Head of caudate nucleus (tissue), 42 donors: ENCODE measurements at regions not wholly inside any gene's neighbourhood (a gene's known extent, or its start where the extent isn't known, plus 50 kb on each side); places are given as distances from the start of the nearest gene placed in this dataset.
"Not testable (repeated sequence)": the region's sequence is repeated elsewhere in the genome, so short reads cannot be mapped to it uniquely, and the experiment has no call there.

ENCODE experiments used
- DNase-seq, 42 donors: peaks; one replicate each; pipeline versions ENCODE4 v3.0.0 to v3.0.0-alpha.2; 2020 to 2021; ENCODE audit warnings: mixed read lengths in 7 of 42
- intact Hi-C: fragments of 100-400 bp; cut with DNase I; formaldehyde crosslinking; loops from one replicate; pipeline ENCODE4 v1.15.0; 2022

GRCh38 chr6:80446454-80447045 is 340.1 kb downstream of the BCKDHB start:
- intact Hi-C loops = no loop called here
- DNase-seq = no peak

DNA sequence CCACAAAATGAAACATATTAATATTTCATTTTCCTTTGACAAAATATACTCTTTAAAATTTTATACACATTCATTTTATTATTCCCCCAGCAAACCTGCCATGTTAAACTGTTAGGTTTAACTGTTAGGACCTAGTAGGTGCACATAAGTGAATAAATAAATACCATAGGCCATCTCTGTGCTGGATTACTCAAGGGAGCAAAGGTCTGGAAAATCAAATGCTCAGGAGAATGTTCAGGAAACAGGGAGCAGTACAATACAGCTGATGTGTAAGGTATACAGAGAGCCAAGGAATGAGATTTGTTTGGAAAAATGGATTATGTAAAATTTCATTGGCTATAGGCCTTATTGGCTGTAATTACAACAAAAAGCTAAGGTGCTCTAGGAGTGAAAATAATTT is 339.3 kb downstream of the BCKDHB start:
- DNase-seq = no peak
- intact Hi-C loops = no loop called here

DNA sequence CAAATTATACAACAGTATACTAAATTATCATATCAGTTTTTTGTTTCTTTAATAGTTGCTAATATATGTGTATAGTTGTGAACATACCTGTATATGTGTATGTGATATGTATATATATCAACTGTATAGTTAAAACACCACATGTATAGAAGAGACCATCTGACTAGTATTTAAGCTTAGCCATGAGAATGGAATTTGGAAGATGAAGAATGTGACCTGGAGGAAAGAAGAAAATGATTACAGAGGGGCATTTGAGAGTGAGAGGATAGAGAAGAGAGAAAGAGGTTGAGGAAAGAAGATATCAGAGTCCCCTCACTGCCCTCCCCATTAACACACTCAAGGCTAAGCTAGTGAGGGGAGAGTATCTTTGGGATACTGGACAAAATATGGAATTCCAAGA is 335.9 kb downstream of the BCKDHB start:
- intact Hi-C loops = no loop called here
- no peak for DNase-seq

DNA sequence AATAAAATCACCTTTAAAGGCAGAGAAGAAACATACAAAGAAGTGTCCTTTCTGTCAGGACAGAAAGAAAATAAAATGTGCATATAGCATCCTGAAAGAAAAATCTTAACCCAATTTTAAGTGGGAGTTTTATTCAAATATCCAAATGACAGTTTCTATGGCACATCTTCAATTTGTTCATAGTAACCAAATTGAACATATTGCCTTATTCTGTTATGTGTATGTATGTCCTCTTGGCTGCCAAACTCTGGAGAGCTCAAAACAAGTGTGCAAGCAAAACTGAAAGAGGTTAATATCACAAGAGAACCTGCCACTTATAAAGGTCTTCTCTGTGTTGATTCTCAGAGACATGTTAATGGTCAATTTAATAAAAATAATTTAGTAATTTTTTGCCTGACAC is 334.7 kb downstream of the BCKDHB start:
- intact Hi-C loops = no loop called here
- DNase-seq = no peak

DNA sequence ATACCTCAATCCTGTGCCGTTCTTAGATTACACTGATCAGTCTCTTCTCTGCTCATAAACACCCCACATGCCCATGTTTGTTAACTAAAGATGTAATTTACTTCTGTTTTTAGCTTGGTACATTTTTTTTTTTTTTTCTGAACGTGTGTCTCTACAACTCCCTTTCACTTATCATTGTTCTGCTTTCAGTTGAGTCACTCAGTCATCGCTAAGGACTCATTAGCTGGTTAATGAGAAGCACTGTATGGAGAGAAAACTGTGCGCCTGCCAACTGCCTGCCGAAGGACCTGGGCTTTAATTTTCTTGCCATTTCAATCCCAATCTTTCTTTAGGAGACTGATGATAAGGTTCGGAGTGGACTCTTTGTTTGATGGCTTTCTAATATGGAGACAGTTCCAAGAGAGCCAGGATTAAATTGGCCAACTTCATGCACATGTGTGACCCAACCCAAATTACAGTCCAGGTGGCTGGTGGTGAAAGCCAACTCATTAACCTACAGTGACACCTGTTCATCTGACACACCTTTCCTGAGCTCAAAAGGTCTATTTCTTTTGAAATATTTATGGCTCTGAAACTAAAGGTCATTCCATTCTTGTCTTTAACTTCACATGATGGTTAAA is 334.1 kb downstream of the BCKDHB start:
- no peak for DNase-seq
- intact Hi-C loops = no loop called here

- intact Hi-C loops = no loop called here
Observed at GRCh38 chr6:80439721-80440470, 333.4 kb downstream of the BCKDHB start.

DNA sequence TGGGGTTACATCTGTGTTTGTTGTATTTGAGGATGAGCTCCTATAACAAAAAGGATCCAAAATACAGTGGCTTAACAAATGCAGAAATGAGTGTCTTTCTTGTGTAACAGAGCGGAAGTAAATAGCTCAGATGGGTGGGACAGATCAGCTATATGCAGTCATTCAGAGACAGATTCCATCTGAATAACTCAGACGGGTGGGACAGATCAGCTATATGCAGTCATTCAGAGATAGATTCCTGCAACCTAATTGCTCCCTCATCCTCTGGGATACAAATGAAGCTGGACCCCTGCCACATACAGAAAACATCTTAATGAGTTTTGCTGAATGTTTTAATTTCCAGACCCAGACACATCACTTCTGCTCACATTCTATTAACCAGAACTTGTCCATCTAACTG is 332.3 kb downstream of the BCKDHB start:
- no peak for DNase-seq
- intact Hi-C loops = no loop called here

More at GRCh38 chr6:80439721-80440470, 333.4 kb downstream of the BCKDHB start:
- DNase-seq = no peak

DNA sequence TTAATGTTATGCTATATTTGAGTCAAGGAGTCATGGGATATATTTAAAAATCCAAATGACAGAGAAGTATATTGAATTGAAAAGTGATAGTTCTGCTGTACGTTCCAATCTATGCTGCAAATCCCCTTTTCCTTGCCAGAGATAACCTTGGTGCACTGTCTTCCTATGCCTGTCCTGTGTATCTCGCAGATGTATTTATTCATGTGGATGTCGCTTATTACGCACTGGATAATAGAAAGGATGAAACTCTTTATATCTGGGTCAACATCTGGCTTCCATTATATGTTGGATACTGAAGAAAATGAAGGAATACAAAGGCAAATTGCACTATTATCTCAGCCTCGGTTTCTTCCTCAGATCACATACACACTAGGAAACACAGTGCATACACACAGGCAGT is 331.3 kb downstream of the BCKDHB start:
- no peak for DNase-seq

GRCh38 chr6:80437221-80437620 is 330.8 kb downstream of the BCKDHB start:
- intact Hi-C loops = no loop called here
- no peak for DNase-seq

More for the DNA sequence above, 331.3 kb downstream of the BCKDHB start:
- intact Hi-C loops = no loop called here

GRCh38 chr6:80436663-80437062 is 330.2 kb downstream of the BCKDHB start:
- no peak for DNase-seq
- intact Hi-C loops = no loop called here

DNA sequence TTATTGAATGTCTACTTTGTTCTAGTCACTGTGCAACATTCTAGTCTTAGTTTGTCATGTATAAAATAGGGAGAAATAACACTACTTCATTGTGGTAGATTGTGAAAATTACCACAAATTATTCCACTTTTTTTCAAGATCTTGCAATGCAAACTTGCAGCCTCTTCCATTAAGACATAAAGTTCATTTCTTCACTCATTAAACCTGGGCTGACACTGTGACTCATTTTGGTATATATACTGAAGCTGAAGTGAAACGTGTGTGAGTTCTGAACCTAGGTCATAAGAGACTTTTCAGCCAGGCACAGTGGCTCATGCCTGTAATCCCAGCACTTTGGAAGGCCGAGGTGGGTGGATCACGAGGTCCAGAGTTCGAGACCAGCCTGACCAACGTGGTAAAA is 329.0 kb downstream of the BCKDHB start:
- DNase-seq = no peak
- intact Hi-C loops = no loop called here

DNA sequence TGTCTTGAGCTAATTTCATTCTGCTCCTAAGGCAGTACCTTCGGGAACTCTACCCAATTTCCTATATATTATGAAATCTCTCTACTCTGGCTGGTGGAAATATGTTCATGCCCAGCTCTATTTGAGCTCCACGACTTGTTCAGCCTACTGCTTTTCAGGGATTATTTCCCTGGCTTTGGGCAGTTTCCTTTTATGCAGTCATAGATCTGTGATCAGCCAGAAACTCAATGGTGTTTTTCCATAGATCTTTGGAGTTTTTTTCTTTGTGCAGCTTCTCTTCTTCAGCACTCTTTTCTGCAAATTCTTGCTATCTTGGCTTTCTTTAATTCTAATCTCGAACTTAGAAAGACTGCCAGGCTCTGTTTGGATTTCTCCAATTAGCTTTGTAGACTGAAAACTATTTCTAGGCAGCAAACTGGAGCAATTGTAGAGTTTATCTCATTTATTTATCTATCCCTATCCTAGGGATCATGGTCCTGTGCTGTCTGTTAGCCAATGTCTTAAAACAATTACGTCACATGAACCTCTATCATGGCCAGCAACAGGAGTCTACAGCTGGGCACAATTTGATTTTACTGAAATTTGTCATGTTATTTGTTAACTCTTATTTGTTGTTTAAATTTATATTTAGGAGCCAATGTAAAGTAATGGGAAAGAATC is 328.4 kb downstream of the BCKDHB start:
- intact Hi-C loops = no loop called here
- no peak for DNase-seq

DNA sequence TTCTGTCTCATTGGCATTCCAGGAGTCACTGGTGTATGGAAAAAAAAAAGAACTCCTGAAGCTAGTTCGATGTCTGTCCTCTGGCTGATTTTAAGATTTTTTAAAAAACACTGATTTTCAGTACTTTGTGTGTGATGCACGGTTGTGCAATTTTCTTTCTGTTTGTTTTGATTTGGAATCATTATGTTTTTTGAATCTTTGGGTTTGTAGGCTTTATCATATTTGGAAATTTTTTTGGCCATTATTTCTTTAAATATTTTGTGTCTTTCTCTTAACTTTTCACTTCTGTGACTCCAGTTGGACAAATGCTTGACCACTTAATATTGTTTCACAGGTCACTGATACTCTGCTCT is 327.2 kb downstream of the BCKDHB start:
- intact Hi-C loops = no loop called here
- DNase-seq = no peak

- intact Hi-C loops = no loop called here
- DNase-seq = no peak
Observed at GRCh38 chr6:80433010-80433672, 326.7 kb downstream of the BCKDHB start.

DNA sequence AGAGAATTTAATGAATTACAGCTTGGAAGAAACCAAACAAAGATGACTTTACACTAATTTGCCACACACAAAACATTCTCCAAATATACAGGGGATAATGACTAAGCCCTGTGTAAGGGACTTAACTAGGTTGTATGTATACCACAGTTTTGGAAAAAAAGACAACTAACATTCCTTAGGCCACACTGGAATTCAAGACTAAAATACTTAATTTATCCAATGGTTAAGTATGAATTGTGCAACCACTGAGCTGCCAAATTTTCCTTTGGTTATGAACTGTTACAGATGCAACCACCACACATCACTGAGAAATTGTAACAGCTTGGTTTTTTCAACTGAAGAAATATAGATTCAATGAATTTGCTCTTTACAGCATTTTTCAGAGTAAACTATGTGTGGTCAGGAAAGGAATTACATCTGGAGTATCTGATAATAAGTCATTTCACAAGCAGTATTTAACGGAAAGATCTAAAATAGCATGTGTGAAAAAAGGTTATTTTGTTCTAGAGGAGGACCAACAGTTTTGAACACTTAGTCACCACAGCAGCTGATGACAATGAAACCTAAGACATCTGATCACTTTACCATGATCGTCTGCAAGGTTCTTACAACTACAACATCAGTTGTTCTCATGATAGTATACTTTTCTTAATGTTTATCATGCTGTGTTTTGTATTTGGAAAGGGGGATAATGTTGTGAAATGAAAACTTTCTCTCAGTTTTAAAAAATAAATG is 318.8 kb downstream of the BCKDHB start:
- DNase-seq = no peak
- intact Hi-C loops = no loop called here

- no peak for DNase-seq
- intact Hi-C loops = no loop called here
Observed at GRCh38 chr6:80411486-80411885, 305.0 kb downstream of the BCKDHB start.

DNA sequence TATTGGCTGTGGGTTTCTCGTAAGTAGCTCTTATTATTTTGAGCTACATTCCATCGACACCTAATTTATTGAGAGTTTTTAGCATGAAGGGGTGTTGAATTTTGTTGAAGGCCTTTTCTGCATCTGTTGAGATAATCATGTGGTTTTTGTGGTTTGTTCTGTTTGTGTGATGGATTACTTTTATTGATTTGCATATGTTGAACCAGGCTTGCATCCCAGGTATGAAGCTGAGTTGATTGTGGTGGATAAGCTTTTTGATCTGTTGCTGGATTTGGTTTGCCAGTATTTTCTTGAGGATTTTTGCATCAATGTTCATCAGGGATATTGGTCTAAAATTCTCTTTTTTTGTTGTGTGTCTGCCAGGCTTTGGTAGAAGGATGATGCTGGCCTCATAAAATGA is 301.5 kb downstream of the BCKDHB start:
- DNase-seq, intact Hi-C loops: not testable (repeated sequence)

GRCh38 chr6:80404889-80405288 is 298.4 kb downstream of the BCKDHB start:
- intact Hi-C loops = no loop called here
- DNase-seq = no peak

DNA sequence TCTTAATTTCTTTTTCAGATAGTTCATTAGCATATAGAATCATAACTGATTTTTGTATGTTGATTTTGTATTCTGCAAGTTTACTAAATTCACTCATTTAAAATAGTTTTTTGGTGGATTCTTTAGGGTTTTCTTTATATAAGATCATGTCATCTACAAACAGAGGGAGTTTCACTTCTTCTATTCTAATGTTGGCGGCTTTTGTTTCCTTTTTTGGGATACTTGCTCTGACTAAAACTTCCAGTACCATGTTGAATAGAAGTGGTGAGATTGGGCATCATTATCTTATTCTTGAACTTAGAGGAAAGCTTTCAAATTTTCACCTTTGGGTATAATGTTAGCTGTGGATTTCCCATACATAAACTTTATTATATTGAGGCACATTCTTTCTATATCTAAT is 296.9 kb downstream of the BCKDHB start:
- no peak for DNase-seq
- intact Hi-C loops = no loop called here
